ENCODE measurements at regions not wholly inside any gene's neighbourhood (a gene's known extent, or its start where the extent isn't known, plus 50 kb on each side); places are given as distances from the start of the nearest gene placed in this dataset.
"Not testable (repeated sequence)": the region's sequence is repeated elsewhere in the genome, so short reads cannot be mapped to it uniquely, and the experiment has no call there.

GRCh38 chr22:42183461-42184059 lies 53.0 kb upstream of the CYP2D6 start:
- FAIRE-seq; DNase-seq (ENCODE audit: insufficient read length, low spot score): not testable (repeated sequence)

- DNase-seq (ENCODE audit: insufficient read length, low spot score) (no peak), FAIRE-seq (no peak)
These were observed 49.8 kb upstream of the CYP2D6 start for GRCh38 chr22:42180349-42180842.

Data from HTR-8/SVneo (cell line).